Osteocyte (in vitro differentiated cells): ENCODE measurements at regions not wholly inside any gene's neighbourhood (a gene's known extent, or its start where the extent isn't known, plus 50 kb on each side); places are given as distances from the start of the nearest gene placed in this dataset.

ENCODE experiments used
- DNase-seq: peaks from one replicate; pipeline ENCODE4 v3.0.0; 2021; ENCODE audit warnings: mixed read lengths; ENCODE audit not compliant: unreplicated experiment; ENCODE audit errors: extremely low spot score
- H3K27ac Mint-ChIP-seq: one replicate; pipeline ENCODE4 v1.8.0; 2021; ENCODE audit warnings: mild to moderate bottlenecking, mixed read lengths; ENCODE audit not compliant: unreplicated experiment
- H3K27me3 Mint-ChIP-seq: one replicate; pipeline ENCODE4 v1.8.0; 2021; ENCODE audit warnings: mixed read lengths; ENCODE audit not compliant: unreplicated experiment
- H3K36me3 Mint-ChIP-seq: one replicate; pipeline ENCODE4 v1.8.0; 2021; ENCODE audit warnings: mixed read lengths; ENCODE audit not compliant: unreplicated experiment
- H3K4me1 Mint-ChIP-seq: one replicate; pipeline ENCODE4 v1.8.0; 2021; ENCODE audit warnings: mixed read lengths; ENCODE audit not compliant: unreplicated experiment
- H3K4me3 Mint-ChIP-seq: one replicate; pipeline ENCODE4 v1.8.0; 2021; ENCODE audit warnings: mild to moderate bottlenecking, moderate library complexity, mixed read lengths; ENCODE audit not compliant: unreplicated experiment
- H3K9me3 Mint-ChIP-seq: one replicate; pipeline ENCODE4 v1.8.0; 2021; ENCODE audit warnings: mixed read lengths; ENCODE audit not compliant: unreplicated experiment
- CTCF ChIP-seq: fragments of 200-600 bp; sonication (generic); IDR thresholded peaks from 2 replicates; pipeline ENCODE4 v1.5.0; 2021; ENCODE audit warnings: antibody characterized with exemption, mild to moderate bottlenecking, moderate library complexity

GRCh38 chr18:75809926-75810255 is 382.4 kb upstream of the SMIM21 start:
- Mint-ChIP-seq H3K27me3 (no peaks in the 10 kb centered on the region), H3K27ac (no peak overlapping the region), H3K4me3 (no peak overlapping the region), H3K4me1 (no peaks in the 10 kb centered on the region), H3K36me3 (no peaks in the 10 kb centered on the region), H3K9me3 (peaks cover 14% of the 10 kb centered on the region)
- no peak for TF ChIP-seq CTCF
- no peak for DNase-seq

- H3K9me3 Mint-ChIP-seq, result peaks cover 14% of the 10 kb centered on the region
- H3K27ac Mint-ChIP-seq, result no peak overlapping the region
- no peak for TF ChIP-seq CTCF
- DNase-seq, result no peak
- H3K27me3 Mint-ChIP-seq, result no peaks in the 10 kb centered on the region
- H3K36me3 Mint-ChIP-seq, result no peaks in the 10 kb centered on the region
- no peak overlapping the region for H3K4me3 Mint-ChIP-seq
- no peaks in the 10 kb centered on the region for H3K4me1 Mint-ChIP-seq
Measured at GRCh38 chr18:75809151-75809925, 381.8 kb upstream of the SMIM21 start.

GRCh38 chr18:75805265-75805664 is 377.8 kb upstream of the SMIM21 start:
- Mint-ChIP-seq H3K27me3 (no peaks in the 10 kb centered on the region), H3K36me3 (no peaks in the 10 kb centered on the region), H3K4me1 (no peaks in the 10 kb centered on the region), H3K4me3 (no peak overlapping the region), H3K9me3 (no peaks in the 10 kb centered on the region), H3K27ac (no peak overlapping the region)
- no peak for DNase-seq
- no peak for TF ChIP-seq CTCF

GRCh38 chr18:75802681-75803080 is 375.2 kb upstream of the SMIM21 start:
- Mint-ChIP-seq H3K36me3 (no peaks in the 10 kb centered on the region), H3K27me3 (no peaks in the 10 kb centered on the region), H3K9me3 (no peaks in the 10 kb centered on the region), H3K4me1 (no peaks in the 10 kb centered on the region), H3K4me3 (no peak overlapping the region), H3K27ac (no peak overlapping the region)
- DNase-seq, result no peak
- no peak for TF ChIP-seq CTCF

GRCh38 chr18:75801178-75801577 is 373.7 kb upstream of the SMIM21 start:
- no peak for TF ChIP-seq CTCF
- Mint-ChIP-seq H3K9me3 (no peaks in the 10 kb centered on the region), H3K36me3 (no peaks in the 10 kb centered on the region), H3K27ac (no peak overlapping the region), H3K4me3 (no peak overlapping the region), H3K4me1 (no peaks in the 10 kb centered on the region), H3K27me3 (no peaks in the 10 kb centered on the region)
- DNase-seq, result no peak
